Neuronal stem cell (in vitro differentiated cells): ENCODE measurements at regions not wholly inside any gene's neighbourhood (a gene's known extent, or its start where the extent isn't known, plus 50 kb on each side); places are given as distances from the start of the nearest gene placed in this dataset.

Experiments used
- DNase-seq: peaks from one replicate; pipeline ENCODE4 v3.0.0-alpha.2; 2013; ENCODE audit warnings: low spot score
- H2AFZ ChIP-seq: one replicate; pipeline ENCODE4 v1.6.1; 2013; ENCODE audit warnings: mild to moderate bottlenecking, low read length, inconsistent platforms
- H2AK5ac ChIP-seq: 2 replicates; pipeline ENCODE4 v1.6.1; 2013; ENCODE audit warnings: low read depth, mild to moderate bottlenecking, inconsistent platforms, low read length, moderate library complexity, mixed read lengths
- H2BK120ac ChIP-seq: 2 replicates; pipeline ENCODE4 v1.6.1; 2013; ENCODE audit warnings: low read depth, mild to moderate bottlenecking, inconsistent platforms, low read length, moderate library complexity, mixed read lengths
- H2BK12ac ChIP-seq: one replicate; pipeline ENCODE4 v1.6.1; 2013; ENCODE audit warnings: low read length, inconsistent platforms
- H2BK15ac ChIP-seq: 2 replicates; pipeline ENCODE4 v1.6.1; 2013; ENCODE audit warnings: mild to moderate bottlenecking, low read length, inconsistent platforms, mixed read lengths
- H2BK5ac ChIP-seq: one replicate; pipeline ENCODE4 v1.6.1; 2013; ENCODE audit warnings: inconsistent platforms, mild to moderate bottlenecking, low read length, moderate library complexity
- H3K14ac ChIP-seq: one replicate; pipeline ENCODE4 v1.6.1; 2013; ENCODE audit warnings: low read length, inconsistent platforms
- H3K18ac ChIP-seq: 2 replicates; pipeline ENCODE4 v1.6.1; 2013; ENCODE audit warnings: low read length, inconsistent platforms
- H3K23ac ChIP-seq: 2 replicates; pipeline ENCODE4 v1.6.1; 2013; ENCODE audit warnings: low read depth, mild to moderate bottlenecking, mixed read lengths, low read length, inconsistent platforms; ENCODE audit not compliant: poor library complexity
- H3K27ac ChIP-seq: replicated peaks from 3 replicates; pipeline ENCODE4 v1.5.1; 2013; ENCODE audit warnings: low read length, inconsistent platforms
- H3K27me3 ChIP-seq, 3 experiments: 2 replicates each; pipeline ENCODE4 v1.6.1; 2013; ENCODE audit warnings: low read length in 3 of 3, mild to moderate bottlenecking in 2 of 3, inconsistent platforms in 1 of 3, low read depth in 1 of 3, mixed read lengths in 1 of 3, moderate library complexity in 1 of 3; ENCODE audit not compliant: control insufficient read depth in 3 of 3, insufficient read depth in 3 of 3
- H3K36me3 ChIP-seq, 2 donors: replicated peaks in 1 of 2; 2 replicates each; pipeline ENCODE4 v1.6.1; 2013; ENCODE audit warnings: low read length in 2 of 2; ENCODE audit not compliant: control insufficient read depth in 2 of 2, insufficient read depth in 2 of 2
- H3K4ac ChIP-seq: 2 replicates; pipeline ENCODE4 v1.6.1; 2013; ENCODE audit warnings: inconsistent platforms, mild to moderate bottlenecking, low read length, moderate library complexity
- H3K4me1 ChIP-seq, 2 donors: 1 replicate in 1 of 2; 2 replicates in 1 of 2; pipeline ENCODE4 v1.6.1; 2013; ENCODE audit warnings: low read length in 2 of 2, low read depth in 1 of 2; ENCODE audit not compliant: control insufficient read depth in 2 of 2, insufficient read depth in 1 of 2
- H3K4me2 ChIP-seq: one replicate; pipeline ENCODE4 v1.6.1; 2013; ENCODE audit warnings: mild to moderate bottlenecking, low read length, inconsistent platforms; ENCODE audit not compliant: insufficient read depth, poor library complexity, severe bottlenecking
- H3K4me3 ChIP-seq, 2 donors: 2 replicates each; pipeline ENCODE4 v1.5.1; 2013; ENCODE audit warnings: low read length in 2 of 2, mild to moderate bottlenecking in 2 of 2, inconsistent platforms in 1 of 2, moderate library complexity in 1 of 2
- H3K79me1 ChIP-seq: one replicate; pipeline ENCODE4 v1.6.1; 2013; ENCODE audit warnings: low read depth, mild to moderate bottlenecking, inconsistent platforms, low read length, moderate library complexity
- H3K9ac ChIP-seq: one replicate; pipeline ENCODE4 v1.6.1; 2013; ENCODE audit warnings: mild to moderate bottlenecking, low read depth, low read length, inconsistent platforms; ENCODE audit not compliant: poor library complexity
- H3K9me3 ChIP-seq, 2 donors: replicated peaks in 1 of 2; 2 replicates each; pipeline versions ENCODE3 to v1.6.1; 2013; ENCODE audit warnings: low read length in 2 of 2, mild to moderate bottlenecking in 2 of 2, inconsistent platforms in 1 of 2, low read depth in 1 of 2, mixed read lengths in 1 of 2, moderate library complexity in 1 of 2; ENCODE audit not compliant: control insufficient read depth in 2 of 2, insufficient read depth in 1 of 2
- H4K8ac ChIP-seq: one replicate; pipeline ENCODE4 v1.6.1; 2013; ENCODE audit warnings: low read depth, mild to moderate bottlenecking, inconsistent platforms, low read length, moderate library complexity
- H4K91ac ChIP-seq: one replicate; pipeline ENCODE4 v1.6.1; 2013; ENCODE audit warnings: low read length, low read depth, mild to moderate bottlenecking, inconsistent platforms; ENCODE audit not compliant: poor library complexity
- WGBS, 2 donors: extraction: QIAGEN DNeasy Blood & Tissue Kit; methylation state at CpG; one replicate each; pipeline ENCODE4 v1.1.7; 2013; ENCODE audit warnings: missing lambda C conversion rate in 2 of 2, mixed read lengths in 1 of 2; ENCODE audit not compliant: insufficient read length in 2 of 2, insufficient replicate concordance in 1 of 2; ENCODE audit errors: extremely low coverage in 2 of 2; 5-methylcytosine and 5-hydroxymethylcytosine counted together

- H3K36me3 ChIP-seq: no peaks in the 10 kb centered on the region
- H3K23ac ChIP-seq: no peak overlapping the region
- H3K27me3 ChIP-seq: no peaks in the 10 kb centered on the region
- no peak overlapping the region for H2BK15ac ChIP-seq
- H4K8ac ChIP-seq: no peak overlapping the region
- no CpG with 5 or more reads among the region's 1 CpG for WGBS, 2 donors
- H3K9me3 ChIP-seq: no peaks in the 10 kb centered on the region
- H3K79me1 ChIP-seq: no peaks in the 10 kb centered on the region
- H3K14ac ChIP-seq: no peak overlapping the region
- no peak overlapping the region for H2AK5ac ChIP-seq
- H2BK5ac ChIP-seq: no peak overlapping the region
- peaks cover 0 to 3% of the 10 kb centered on the region in 2 donors for H3K4me1 ChIP-seq
- no peak overlapping the region for H3K9ac ChIP-seq
- no peak overlapping the region for H3K18ac ChIP-seq
- DNase-seq: no peak
- H3K27ac ChIP-seq: no peak overlapping the region
- H3K4me2 ChIP-seq: no peak overlapping the region
- no peak overlapping the region for H2AFZ ChIP-seq
- no peak overlapping the region for H3K4ac ChIP-seq
- no peak overlapping the region for H4K91ac ChIP-seq
- H3K4me3 ChIP-seq: no peak overlapping the region
- no peak overlapping the region for H2BK12ac ChIP-seq
- H2BK120ac ChIP-seq: no peak overlapping the region
Observed at GRCh38 chr10:31739711-31740110, 188.9 kb downstream of the ARHGAP12 start.

- H3K4me1 ChIP-seq: peaks cover 0 to 3% of the 10 kb centered on the region in 2 donors
Observed at GRCh38 chr10:31739146-31739545, 189.5 kb downstream of the ARHGAP12 start.

GRCh38 chr10:31731711-31732110, 196.9 kb downstream of the ARHGAP12 start:
- no peak overlapping the region for H2BK120ac ChIP-seq

More at GRCh38 chr10:31739146-31739545, 189.5 kb downstream of the ARHGAP12 start:
- H3K4ac ChIP-seq: no peak overlapping the region
- H4K91ac ChIP-seq: no peak overlapping the region
- H4K8ac ChIP-seq: no peak overlapping the region
- H2AK5ac ChIP-seq: no peak overlapping the region
- H2BK12ac ChIP-seq: no peak overlapping the region
- no peak overlapping the region for H3K27ac ChIP-seq
- H2BK120ac ChIP-seq: no peak overlapping the region
- H2BK15ac ChIP-seq: no peak overlapping the region
- H3K9me3 ChIP-seq: no peaks in the 10 kb centered on the region
- H3K23ac ChIP-seq: no peak overlapping the region
- no peak overlapping the region for H3K4me2 ChIP-seq
- DNase-seq: no peak
- no peaks in the 10 kb centered on the region for H3K27me3 ChIP-seq
- no peak overlapping the region for H3K9ac ChIP-seq
- H3K18ac ChIP-seq: no peak overlapping the region
- H3K79me1 ChIP-seq: no peaks in the 10 kb centered on the region
- no peak overlapping the region for H3K4me3 ChIP-seq
- H3K36me3 ChIP-seq: no peaks in the 10 kb centered on the region
- no peak overlapping the region for H2BK5ac ChIP-seq
- H3K14ac ChIP-seq: no peak overlapping the region
- WGBS, 2 donors: no CpG with 5 or more reads among the region's 2 CpGs
- H2AFZ ChIP-seq: no peak overlapping the region

GRCh38 chr10:31730776-31731175, 197.9 kb downstream of the ARHGAP12 start:
- H2AFZ ChIP-seq: no peak overlapping the region
- H2BK15ac ChIP-seq: no peak overlapping the region
- no peaks in the 10 kb centered on the region for H3K79me1 ChIP-seq
- no peak overlapping the region for H2AK5ac ChIP-seq
- H3K14ac ChIP-seq: no peak overlapping the region
- no peak overlapping the region for H2BK120ac ChIP-seq
- H3K27ac ChIP-seq: no peak overlapping the region
- no peak overlapping the region for H4K8ac ChIP-seq
- H2BK5ac ChIP-seq: no peak overlapping the region
- peaks cover 0 to 7% of the 10 kb centered on the region in 2 donors for H3K4me1 ChIP-seq
- no peak overlapping the region for H2BK12ac ChIP-seq
- no peak overlapping the region for H3K4me3 ChIP-seq
- H3K4me2 ChIP-seq: no peak overlapping the region
- no peak overlapping the region for H3K4ac ChIP-seq
- WGBS, 2 donors: no CpG with 5 or more reads among the region's 3 CpGs
- H3K18ac ChIP-seq: no peak overlapping the region
- H3K9ac ChIP-seq: no peak overlapping the region
- no peaks in the 10 kb centered on the region for H3K27me3 ChIP-seq
- DNase-seq: no peak
- H4K91ac ChIP-seq: no peak overlapping the region
- peaks cover 0 to 8% of the 10 kb centered on the region in 2 donors for H3K9me3 ChIP-seq
- H3K23ac ChIP-seq: no peak overlapping the region
- H3K36me3 ChIP-seq: no peaks in the 10 kb centered on the region

More at GRCh38 chr10:31731711-31732110, 196.9 kb downstream of the ARHGAP12 start:
- DNase-seq: no peak
- no peak overlapping the region for H3K14ac ChIP-seq
- no peaks in the 10 kb centered on the region for H3K79me1 ChIP-seq
- peaks cover 0 to 7% of the 10 kb centered on the region in 2 donors for H3K4me1 ChIP-seq
- no peak overlapping the region for H3K4me2 ChIP-seq
- no peak overlapping the region for H3K23ac ChIP-seq
- peak overlapping the region in 1 of 2 donors; percentile 62 for H3K4me3 ChIP-seq
- H3K9ac ChIP-seq: no peak overlapping the region
- no peak overlapping the region for H2AK5ac ChIP-seq
- no peak overlapping the region for H2BK15ac ChIP-seq
- H4K91ac ChIP-seq: no peak overlapping the region
- H3K18ac ChIP-seq: no peak overlapping the region
- H2AFZ ChIP-seq: no peak overlapping the region
- no peak overlapping the region for H3K27ac ChIP-seq
- H3K27me3 ChIP-seq: no peaks in the 10 kb centered on the region
- H3K9me3 ChIP-seq: peaks cover 0 to 8% of the 10 kb centered on the region in 2 donors
- H2BK5ac ChIP-seq: no peak overlapping the region
- no peaks in the 10 kb centered on the region for H3K36me3 ChIP-seq
- WGBS, 2 donors: no CpG with 5 or more reads among the region's 1 CpG
- no peak overlapping the region for H3K4ac ChIP-seq
- H2BK12ac ChIP-seq: no peak overlapping the region
- no peak overlapping the region for H4K8ac ChIP-seq
